HEK293T (cell line): ENCODE measurements at regions not wholly inside any gene's neighbourhood (a gene's known extent, or its start where the extent isn't known, plus 50 kb on each side); places are given as distances from the start of the nearest gene placed in this dataset.

Experiments
- CTCF ChIA-PET: fragments of 350-600 bp; formaldehyde crosslinking; extraction: SDS; loops from one replicate; lab custom pipeline; 2021; ENCODE audit warnings: antibody characterized with exemption, inconsistent platforms; lab: Yijun Ruan, JAX
- POLR2A ChIA-PET: fragments of 350-600 bp; formaldehyde crosslinking; extraction: SDS; loops from one replicate; lab custom pipeline; 2020; ENCODE audit warnings: antibody characterized with exemption, inconsistent platforms; lab: Yijun Ruan, JAX
- DNase-seq: peaks from one replicate; pipeline ENCODE4 v3.0.0; 2012; ENCODE audit warnings: mixed read lengths; ENCODE audit errors: extremely low spot score
- ARNT ChIP-seq: fragments of 450-650 bp; IDR thresholded peaks from 2 replicates; pipeline ENCODE4 v1.6.1; 2017; ENCODE audit warnings: mild to moderate bottlenecking
- BHLHE40 ChIP-seq: fragments of 450-650 bp; IDR thresholded peaks from 2 replicates; pipeline ENCODE4 v1.6.1; 2016; ENCODE audit warnings: mild to moderate bottlenecking, moderate library complexity, borderline replicate concordance
- CTBP1 ChIP-seq: fragments of 450-650 bp; IDR thresholded peaks from 2 replicates; pipeline ENCODE4 v1.6.1; 2016; ENCODE audit warnings: borderline replicate concordance
- ELF4 ChIP-seq: fragments of 450-650 bp; IDR thresholded peaks from 2 replicates; pipeline ENCODE4 v1.6.1; 2017; ENCODE audit warnings: antibody characterized with exemption
- FOXA1 ChIP-seq: fragments of 450-650 bp; IDR thresholded peaks from 2 replicates; pipeline ENCODE4 v1.6.1; 2016; ENCODE audit warnings: mild to moderate bottlenecking
- FOXK2 ChIP-seq: fragments of 450-650 bp; IDR thresholded peaks from 2 replicates; pipeline ENCODE4 v1.6.1; 2016; ENCODE audit warnings: mild to moderate bottlenecking
- FOXM1 ChIP-seq: fragments of 450-650 bp; IDR thresholded peaks from 2 replicates; pipeline ENCODE4 v1.6.1; 2017; ENCODE audit warnings: mild to moderate bottlenecking, borderline replicate concordance
- HDGF ChIP-seq: fragments of 450-650 bp; IDR thresholded peaks from 2 replicates; pipeline ENCODE4 v1.6.1; 2017; ENCODE audit warnings: antibody characterized with exemption, borderline replicate concordance
- L3MBTL2 ChIP-seq: fragments of 450-650 bp; conservative IDR thresholded peaks from 2 replicates; pipeline ENCODE4 v1.6.1; 2016; ENCODE audit warnings: mild to moderate bottlenecking
- LEF1 ChIP-seq: fragments of 450-650 bp; IDR thresholded peaks from 2 replicates; pipeline ENCODE4 v1.6.1; 2017; ENCODE audit warnings: mild to moderate bottlenecking, borderline replicate concordance
- NFRKB ChIP-seq: fragments of 450-650 bp; IDR thresholded peaks from 2 replicates; pipeline ENCODE4 v1.6.1; 2016; ENCODE audit warnings: mild to moderate bottlenecking, moderate library complexity
- PKNOX1 ChIP-seq: fragments of 450-650 bp; IDR thresholded peaks from 2 replicates; pipeline ENCODE4 v1.6.1; 2016
- SP1 ChIP-seq: fragments of 450-650 bp; IDR thresholded peaks from 2 replicates; pipeline ENCODE4 v1.6.1; 2017
- SUZ12 ChIP-seq: fragments of 450-650 bp; IDR thresholded peaks from 2 replicates; pipeline ENCODE4 v1.6.1; 2016; ENCODE audit warnings: mild to moderate bottlenecking
- TARDBP ChIP-seq: fragments of 450-650 bp; IDR thresholded peaks from 2 replicates; pipeline ENCODE4 v1.6.1; 2016
- ZNF384 ChIP-seq: fragments of 450-650 bp; IDR thresholded peaks from 2 replicates; pipeline ENCODE4 v1.6.1; 2016

GRCh38 chr14:86015511-86015910 is 485.6 kb downstream of the FLRT2 start:
- ChIA-PET CTCF (no interaction called here), POLR2A (no interaction called here)
- no peak for DNase-seq
- TF ChIP-seq HDGF (no peak), TARDBP (no peak), ZNF384 (no peak)

GRCh38 chr14:86013641-86014040 is 483.7 kb downstream of the FLRT2 start:
- ChIA-PET POLR2A (no interaction called here), CTCF (interaction anchor here (0.6 kb wide), 1 partner anchor 145 kb away, joined by 3 read pairs; no protein-coding TSS in a partner anchor)
- no peak for DNase-seq
- no peak for TF ChIP-seq FOXM1
- no peak for TF ChIP-seq CTBP1
- TF ChIP-seq ARNT: no peak
- no peak for TF ChIP-seq SP1
- TF ChIP-seq FOXA1: no peak
- no peak for TF ChIP-seq LEF1
- no peak for TF ChIP-seq TARDBP
- no peak for TF ChIP-seq SUZ12
- TF ChIP-seq BHLHE40: no peak
- no peak for TF ChIP-seq PKNOX1
- TF ChIP-seq ZNF384: no peak
- no peak for TF ChIP-seq FOXK2
- TF ChIP-seq HDGF: no peak
- TF ChIP-seq NFRKB: no peak

- ChIA-PET POLR2A (no interaction called here), CTCF (no interaction called here)
- no peak for TF ChIP-seq FOXM1
- TF ChIP-seq TARDBP: no peak
- no peak for TF ChIP-seq SP1
- TF ChIP-seq BHLHE40: no peak
- TF ChIP-seq CTBP1: no peak
- no peak for TF ChIP-seq PKNOX1
- TF ChIP-seq ELF4: no peak
- TF ChIP-seq ARNT: no peak
- no peak for TF ChIP-seq L3MBTL2
- no peak for TF ChIP-seq FOXA1
- no peak for TF ChIP-seq ZNF384
- no peak for DNase-seq
Observed at GRCh38 chr14:86012461-86012860, 482.5 kb downstream of the FLRT2 start.

- ChIA-PET CTCF (interaction anchor here (0.6 kb wide), 1 partner anchor 1613 kb away, joined by 3 read pairs; no protein-coding TSS in a partner anchor), POLR2A (no interaction called here)
- DNase-seq: no peak
- TF ChIP-seq FOXM1 (no peak), PKNOX1 (no peak), ZNF384 (no peak), SP1 (no peak), FOXK2 (no peak), BHLHE40 (no peak), ARNT (no peak)
Observed at GRCh38 chr14:86003998-86004397, 474.1 kb downstream of the FLRT2 start.

- POLR2A ChIA-PET: no interaction called here
- CTCF ChIA-PET: no interaction called here
Observed at GRCh38 chr14:85996551-85996950, 466.6 kb downstream of the FLRT2 start.

GRCh38 chr14:85991156-85991555 is 461.2 kb downstream of the FLRT2 start:
- DNase-seq: no peak
- CTCF ChIA-PET: no interaction called here
- POLR2A ChIA-PET: no interaction called here

More at GRCh38 chr14:85996551-85996950, 466.6 kb downstream of the FLRT2 start:
- no peak for DNase-seq
- TF ChIP-seq FOXM1 (no peak), PKNOX1 (no peak), BHLHE40 (no peak), SUZ12 (no peak), ELF4 (no peak), SP1 (no peak), L3MBTL2 (no peak), ZNF384 (no peak), TARDBP (no peak), CTBP1 (no peak), FOXA1 (no peak), HDGF (no peak), NFRKB (no peak)

More at GRCh38 chr14:85991156-85991555, 461.2 kb downstream of the FLRT2 start:
- TF ChIP-seq HDGF (no peak), SUZ12 (no peak), LEF1 (no peak), FOXA1 (no peak), ELF4 (no peak), ZNF384 (no peak), SP1 (no peak), CTBP1 (no peak), FOXM1 (no peak), NFRKB (no peak), ARNT (no peak), PKNOX1 (no peak), FOXK2 (no peak), BHLHE40 (no peak), TARDBP (no peak), L3MBTL2 (no peak)
